ENCODE measurements at regions not wholly inside any gene's neighbourhood (a gene's known extent, or its start where the extent isn't known, plus 50 kb on each side); places are given as distances from the start of the nearest gene placed in this dataset.

DNA sequence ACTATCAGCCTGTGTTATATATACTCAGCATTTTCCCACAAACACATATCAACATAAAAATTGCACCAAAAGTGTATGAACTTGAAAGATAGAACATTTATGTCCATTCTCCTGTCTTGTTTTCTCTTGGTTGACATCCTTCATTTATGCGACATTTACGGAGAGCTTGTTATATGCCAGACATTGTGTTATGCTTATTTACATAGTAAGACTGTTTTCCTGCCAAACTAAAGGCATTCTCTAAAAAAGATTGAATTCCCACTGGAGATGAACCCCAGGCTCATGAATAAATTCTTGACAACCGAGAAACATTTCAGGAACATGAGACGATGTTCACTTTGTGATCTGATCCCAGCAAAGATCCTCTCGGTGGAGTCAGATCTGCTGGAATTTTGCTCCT lies 131.0 kb downstream of the RAP2A start:
- no peak overlapping the region for H3K4me3 ChIP-seq (ENCODE audit: low read length)
- no peaks in the 10 kb centered on the region for H3K36me3 Mint-ChIP-seq
- peaks cover 0 to 11% of the 10 kb centered on the region in 2 donors for H3K27me3 Mint-ChIP-seq (ENCODE audit: low read depth in 2 of 2)
- intact Hi-C loops (cut with micrococcal nuclease) = no loop called here
- no peaks in the 10 kb centered on the region for H3K4me1 ChIP-seq (ENCODE audit: control insufficient read depth, insufficient read depth, low read length)
- WGBS (ENCODE audit: insufficient coverage) = 95% methylated on average over 5 of the region's 5 CpGs
- H3K4me1 Mint-ChIP-seq = no peaks in the 10 kb centered on the region
- no peak for DNase-seq
- ATAC-seq = no peak
- TF ChIP-seq, protein P1, sequence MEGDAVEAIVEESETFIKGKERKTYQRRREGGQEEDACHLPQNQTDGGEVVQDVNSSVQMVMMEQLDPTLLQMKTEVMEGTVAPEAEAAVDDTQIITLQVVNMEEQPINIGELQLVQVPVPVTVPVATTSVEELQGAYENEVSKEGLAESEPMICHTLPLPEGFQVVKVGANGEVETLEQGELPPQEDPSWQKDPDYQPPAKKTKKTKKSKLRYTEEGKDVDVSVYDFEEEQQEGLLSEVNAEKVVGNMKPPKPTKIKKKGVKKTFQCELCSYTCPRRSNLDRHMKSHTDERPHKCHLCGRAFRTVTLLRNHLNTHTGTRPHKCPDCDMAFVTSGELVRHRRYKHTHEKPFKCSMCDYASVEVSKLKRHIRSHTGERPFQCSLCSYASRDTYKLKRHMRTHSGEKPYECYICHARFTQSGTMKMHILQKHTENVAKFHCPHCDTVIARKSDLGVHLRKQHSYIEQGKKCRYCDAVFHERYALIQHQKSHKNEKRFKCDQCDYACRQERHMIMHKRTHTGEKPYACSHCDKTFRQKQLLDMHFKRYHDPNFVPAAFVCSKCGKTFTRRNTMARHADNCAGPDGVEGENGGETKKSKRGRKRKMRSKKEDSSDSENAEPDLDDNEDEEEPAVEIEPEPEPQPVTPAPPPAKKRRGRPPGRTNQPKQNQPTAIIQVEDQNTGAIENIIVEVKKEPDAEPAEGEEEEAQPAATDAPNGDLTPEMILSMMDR (IDR thresholded peaks at IDR 0.05) = no peak
- no peak overlapping the region for H3K27ac Mint-ChIP-seq
- H3K9me3 ChIP-seq (ENCODE audit: control insufficient read depth, insufficient read depth, low read length) = no peaks in the 10 kb centered on the region
- H3K36me3 ChIP-seq (ENCODE audit: control insufficient read depth, insufficient read depth, low read length) = no peaks in the 10 kb centered on the region
- no peaks in the 10 kb centered on the region for H3K27me3 ChIP-seq (ENCODE audit: control insufficient read depth, insufficient read depth, low read length)
- no peak overlapping the region for H3K27ac ChIP-seq (ENCODE audit: low read length)
- H3K4me3 Mint-ChIP-seq = no peak overlapping the region
- no peaks in the 10 kb centered on the region for H3K9me3 Mint-ChIP-seq

DNA sequence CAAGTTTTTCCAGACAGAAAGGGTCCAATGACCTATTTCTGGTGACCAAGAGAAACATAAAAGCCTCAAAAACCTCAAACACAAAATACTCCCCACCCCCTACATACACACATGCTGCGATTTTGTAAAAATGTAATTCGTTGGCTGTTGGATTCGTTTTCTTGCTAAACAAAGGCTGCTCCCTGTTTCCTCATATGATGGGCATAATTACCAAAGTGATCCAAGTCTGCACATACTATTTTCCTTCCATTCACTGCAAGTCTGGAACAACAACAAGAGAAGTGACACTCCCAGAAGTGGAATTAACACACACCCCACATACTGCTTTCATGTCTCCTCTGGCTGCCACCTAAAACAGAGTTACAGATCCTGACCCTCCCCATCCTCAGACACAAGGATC lies 131.9 kb downstream of the RAP2A start:
- DNase-seq = no peak
- no peak overlapping the region for H3K27ac Mint-ChIP-seq
- WGBS (ENCODE audit: insufficient coverage) = 86% methylated on average over 3 of the region's 3 CpGs
- ATAC-seq = no peak
- H3K4me3 Mint-ChIP-seq = no peak overlapping the region
- H3K36me3 Mint-ChIP-seq = no peaks in the 10 kb centered on the region
- no peaks in the 10 kb centered on the region for H3K9me3 Mint-ChIP-seq
- TF ChIP-seq, protein P1 (IDR thresholded peaks at IDR 0.05) = no peak
- Histone ChIP-seq H3K27me3 (ENCODE audit: control insufficient read depth, insufficient read depth, low read length) (no peaks in the 10 kb centered on the region), H3K36me3 (ENCODE audit: control insufficient read depth, insufficient read depth, low read length) (no peaks in the 10 kb centered on the region), H3K4me1 (ENCODE audit: control insufficient read depth, insufficient read depth, low read length) (no peaks in the 10 kb centered on the region), H3K4me3 (ENCODE audit: low read length) (no peak overlapping the region), H3K9me3 (ENCODE audit: control insufficient read depth, insufficient read depth, low read length) (no peaks in the 10 kb centered on the region), H3K27ac (ENCODE audit: low read length) (no peak overlapping the region)
- H3K27me3 Mint-ChIP-seq (ENCODE audit: low read depth in 2 of 2) = peaks cover 0 to 12% of the 10 kb centered on the region in 2 donors
- intact Hi-C loops (cut with micrococcal nuclease) = no loop called here
- no peaks in the 10 kb centered on the region for H3K4me1 Mint-ChIP-seq

DNA sequence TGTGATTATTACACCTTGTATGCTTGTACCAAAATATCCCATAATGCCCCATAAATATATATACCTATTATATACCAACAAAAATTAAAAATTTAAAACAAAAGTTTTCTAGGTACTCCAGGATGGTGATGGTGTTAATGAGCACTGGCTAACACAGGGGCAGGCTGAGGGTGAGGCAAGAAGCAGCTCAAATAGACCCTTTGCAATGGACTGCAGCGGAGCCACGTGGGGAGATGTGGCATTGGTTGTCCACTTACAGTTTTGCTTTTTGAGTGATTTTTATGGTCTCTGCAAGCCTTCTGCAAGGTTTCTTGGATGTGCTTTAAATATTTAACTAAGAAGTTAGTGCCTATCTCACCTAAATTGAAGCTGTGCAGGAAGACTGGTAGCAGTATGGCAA lies 132.9 kb downstream of the RAP2A start:
- no peak overlapping the region for H3K4me3 Mint-ChIP-seq
- WGBS (ENCODE audit: insufficient coverage) = 93% methylated on average over 2 of the region's 2 CpGs
- no peaks in the 10 kb centered on the region for H3K36me3 Mint-ChIP-seq

More for the DNA sequence above, 132.9 kb downstream of the RAP2A start:
- DNase-seq (no peak), ATAC-seq (no peak)
- Mint-ChIP-seq H3K27me3 (ENCODE audit: low read depth in 2 of 2) (peaks cover 0 to 12% of the 10 kb centered on the region in 2 donors), H3K9me3 (no peaks in the 10 kb centered on the region), H3K4me1 (no peaks in the 10 kb centered on the region), H3K27ac (no peak overlapping the region)
- TF ChIP-seq, protein P1 (IDR thresholded peaks at IDR 0.05) = no peak
- no peaks in the 10 kb centered on the region for H3K27me3 ChIP-seq (ENCODE audit: control insufficient read depth, insufficient read depth, low read length)
- H3K9me3 ChIP-seq (ENCODE audit: control insufficient read depth, insufficient read depth, low read length) = no peaks in the 10 kb centered on the region
- intact Hi-C loops (cut with micrococcal nuclease) = no loop called here
- no peaks in the 10 kb centered on the region for H3K4me1 ChIP-seq (ENCODE audit: control insufficient read depth, insufficient read depth, low read length)
- no peak overlapping the region for H3K27ac ChIP-seq (ENCODE audit: low read length)
- H3K36me3 ChIP-seq (ENCODE audit: control insufficient read depth, insufficient read depth, low read length) = no peaks in the 10 kb centered on the region
- no peak overlapping the region for H3K4me3 ChIP-seq (ENCODE audit: low read length)

Measured in natural killer cell (primary cell).